Transverse colon (tissue), 4 donors: ENCODE measurements at regions not wholly inside any gene's neighbourhood (a gene's known extent, or its start where the extent isn't known, plus 50 kb on each side); places are given as distances from the start of the nearest gene placed in this dataset.

Experiments
- DNase-seq: peaks from one replicate; pipeline ENCODE4 v3.0.0-alpha.2; 2019
- H3K27ac ChIP-seq, 4 donors: fragments of 200-600 bp; sonication (generic); 2 replicates each; pipeline ENCODE4 v1.5.1; 2016 to 2018; ENCODE audit warnings: inconsistent platforms in 4 of 4
- H3K27me3 ChIP-seq: fragments of 200-600 bp; sonication (generic); 2 replicates; pipeline ENCODE4 v1.5.1; 2017; ENCODE audit warnings: inconsistent platforms
- H3K36me3 ChIP-seq, 4 donors: fragments of 200-600 bp; sonication (generic); 2 replicates each; pipeline ENCODE4 v1.5.1; 2017 to 2019; ENCODE audit warnings: inconsistent platforms in 4 of 4
- H3K4me1 ChIP-seq, 4 donors: fragments of 200-600 bp; sonication (generic); 2 replicates each; pipeline ENCODE4 v1.5.1; 2017 to 2020; ENCODE audit warnings: inconsistent platforms in 4 of 4
- H3K4me3 ChIP-seq, 4 donors: fragments of 200-600 bp; sonication (generic); 1 replicate in 1 of 4; 2 replicates in 3 of 4; pipeline versions ENCODE4 v1.5.1 to v1.6.1; 2017 to 2019; ENCODE audit warnings: inconsistent platforms in 4 of 4
- H3K9me3 ChIP-seq, 2 donors: fragments of 200-600 bp; sonication (generic); 2 replicates each; pipeline ENCODE4 v1.5.1; 2017 to 2019; ENCODE audit warnings: inconsistent platforms in 2 of 2
- EP300 ChIP-seq: sonication (generic); formaldehyde crosslinking; IDR thresholded peaks from one replicate; pipeline ENCODE4 v1.6.1; 2017; ENCODE audit warnings: antibody characterized with exemption, low read depth
- POLR2A ChIP-seq: fragments of 450-650 bp; IDR thresholded peaks from one replicate; pipeline ENCODE4 v1.6.1; 2016; ENCODE audit warnings: antibody characterized with exemption, mild to moderate bottlenecking, moderate library complexity
- POLR2AphosphoS5 ChIP-seq, 3 donors: sonication (generic); formaldehyde crosslinking; IDR thresholded peaks; one replicate each; pipeline ENCODE4 v1.6.1; 2016; ENCODE audit warnings: antibody characterized with exemption in 3 of 3
- WGBS, 2 donors: methylation state at CpG; one replicate each; pipeline ENCODE4 v1.1.5; 2018; ENCODE audit warnings: low coverage in 1 of 2; 5-methylcytosine and 5-hydroxymethylcytosine counted together
- in situ Hi-C, 4 donors: fragments of 200-750 bp; cut with MboI; loops; one replicate each; pipeline versions ENCODE4 v1.15.0 to v1.15.1; 2017; ENCODE audit warnings: low sequenced_read_pairs in 3 of 4, low pct_ligation_motif_present in 1 of 4, low pct_unique_long_range_greater_than_20kb in 1 of 4
- intact Hi-C: fragments of 100-400 bp; cut with DNase I; formaldehyde crosslinking; loops from one replicate; pipeline ENCODE4 v1.15.1; 2023; ENCODE audit warnings: low total_unique reads
- TF ChIP-seq, protein P1 (sequence below), 5 experiments: fragments of 200-600 bp in 3 of 5; fragments of 450-650 bp in 2 of 5; sonication (generic) in 3 of 5; IDR thresholded peaks; 1 replicate in 2 of 5; 2 replicates in 3 of 5; pipeline ENCODE4 v1.5.1; 2016 to 2017; ENCODE audit warnings: antibody characterized with exemption in 5 of 5, inconsistent platforms in 3 of 5, mild to moderate bottlenecking in 2 of 5, moderate library complexity in 1 of 5

DNA sequence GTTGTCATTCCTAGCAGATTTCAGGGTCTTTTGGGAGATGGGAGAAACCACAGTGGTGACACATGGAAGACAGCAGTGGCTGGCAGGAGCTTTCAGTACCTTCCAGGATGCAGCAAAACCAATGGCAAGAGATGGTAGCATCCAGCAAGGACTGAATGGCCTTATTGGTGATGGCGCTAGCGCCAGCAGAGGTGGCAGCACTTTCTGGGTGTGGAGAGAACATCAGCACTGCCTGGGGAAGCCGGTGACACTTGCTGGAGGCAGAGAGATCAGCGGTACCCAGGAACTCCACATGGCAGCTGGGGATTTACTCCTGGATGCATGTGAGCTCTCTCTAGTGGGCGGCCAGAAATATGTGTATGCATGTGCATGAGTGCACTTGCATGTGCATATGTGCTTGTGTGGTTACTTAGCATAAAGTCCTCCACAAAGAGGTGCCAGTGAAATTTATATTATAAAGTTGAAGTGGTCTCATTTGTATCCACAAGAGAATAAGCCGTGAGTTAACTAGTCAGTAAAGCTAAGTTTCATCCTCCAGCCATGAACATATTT is 364.7 kb downstream of the LMX1A start:
- H3K27me3 ChIP-seq, result no peaks in the 10 kb centered on the region
- no peak overlapping the region for H3K4me3 ChIP-seq

DNA sequence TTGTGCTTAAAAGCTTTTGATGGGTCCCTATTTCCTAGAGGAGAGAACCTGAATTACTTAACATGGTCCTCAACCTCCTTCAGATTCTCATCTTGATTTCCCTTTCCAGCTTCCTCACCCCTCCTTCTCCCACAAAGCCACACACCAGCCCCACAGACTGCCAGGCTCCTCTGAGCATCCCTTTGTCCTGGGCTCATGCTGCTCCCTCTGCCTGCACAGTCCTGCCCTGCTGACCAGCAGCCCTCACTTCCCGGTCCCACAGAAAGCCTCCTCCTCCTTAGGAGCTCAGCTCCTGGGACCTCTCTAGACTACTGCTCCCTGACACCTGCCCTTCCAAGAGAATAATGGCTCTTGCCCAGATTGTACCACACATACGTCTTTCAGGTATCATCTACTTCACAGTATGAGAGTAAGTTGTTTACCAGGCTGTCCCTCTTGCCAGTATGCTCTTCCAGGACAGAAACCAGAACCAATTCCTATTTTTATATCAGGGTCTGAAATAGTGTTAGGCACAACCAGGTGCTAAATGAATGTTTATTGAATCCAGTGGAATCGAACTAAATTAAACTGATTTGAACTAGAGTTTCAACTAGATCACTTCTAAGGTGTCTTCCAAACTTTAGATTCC is 373.4 kb downstream of the LMX1A start:
- intact Hi-C loops (no loop called here), in situ Hi-C loops (no loop called here)
- no peak overlapping the region for H3K4me3 ChIP-seq
- no peaks in the 10 kb centered on the region for H3K9me3 ChIP-seq
- no peak for TF ChIP-seq EP300
- H3K4me1 ChIP-seq, result peaks cover 0 to 6% (median 0%) of the 10 kb centered on the region in 4 donors
- H3K27ac ChIP-seq, result no peak overlapping the region
- H3K36me3 ChIP-seq, result no peaks in the 10 kb centered on the region
- no peak for DNase-seq
- WGBS, 2 donors, result 56 to 75% methylated on average over 1 to 3 of the region's 3 CpGs
- H3K27me3 ChIP-seq, result no peaks in the 10 kb centered on the region

More for the DNA sequence above, 364.7 kb downstream of the LMX1A start:
- TF ChIP-seq POLR2A (no peak), POLR2AphosphoS5 (IDR thresholded peaks at IDR 0.05) (no peak), EP300 (no peak)
- TF ChIP-seq, protein P1, sequence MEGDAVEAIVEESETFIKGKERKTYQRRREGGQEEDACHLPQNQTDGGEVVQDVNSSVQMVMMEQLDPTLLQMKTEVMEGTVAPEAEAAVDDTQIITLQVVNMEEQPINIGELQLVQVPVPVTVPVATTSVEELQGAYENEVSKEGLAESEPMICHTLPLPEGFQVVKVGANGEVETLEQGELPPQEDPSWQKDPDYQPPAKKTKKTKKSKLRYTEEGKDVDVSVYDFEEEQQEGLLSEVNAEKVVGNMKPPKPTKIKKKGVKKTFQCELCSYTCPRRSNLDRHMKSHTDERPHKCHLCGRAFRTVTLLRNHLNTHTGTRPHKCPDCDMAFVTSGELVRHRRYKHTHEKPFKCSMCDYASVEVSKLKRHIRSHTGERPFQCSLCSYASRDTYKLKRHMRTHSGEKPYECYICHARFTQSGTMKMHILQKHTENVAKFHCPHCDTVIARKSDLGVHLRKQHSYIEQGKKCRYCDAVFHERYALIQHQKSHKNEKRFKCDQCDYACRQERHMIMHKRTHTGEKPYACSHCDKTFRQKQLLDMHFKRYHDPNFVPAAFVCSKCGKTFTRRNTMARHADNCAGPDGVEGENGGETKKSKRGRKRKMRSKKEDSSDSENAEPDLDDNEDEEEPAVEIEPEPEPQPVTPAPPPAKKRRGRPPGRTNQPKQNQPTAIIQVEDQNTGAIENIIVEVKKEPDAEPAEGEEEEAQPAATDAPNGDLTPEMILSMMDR (IDR thresholded peaks at IDR 0.05), result no peak
- no peaks in the 10 kb centered on the region for H3K4me1 ChIP-seq
- DNase-seq, result no peak
- intact Hi-C loops (no loop called here), in situ Hi-C loops (no loop called here)
- H3K9me3 ChIP-seq, result no peaks in the 10 kb centered on the region
- H3K36me3 ChIP-seq, result no peaks in the 10 kb centered on the region
- WGBS, 2 donors, result 89 to 92% methylated on average over 3 to 6 of the region's 6 CpGs
- no peak overlapping the region for H3K27ac ChIP-seq

DNA sequence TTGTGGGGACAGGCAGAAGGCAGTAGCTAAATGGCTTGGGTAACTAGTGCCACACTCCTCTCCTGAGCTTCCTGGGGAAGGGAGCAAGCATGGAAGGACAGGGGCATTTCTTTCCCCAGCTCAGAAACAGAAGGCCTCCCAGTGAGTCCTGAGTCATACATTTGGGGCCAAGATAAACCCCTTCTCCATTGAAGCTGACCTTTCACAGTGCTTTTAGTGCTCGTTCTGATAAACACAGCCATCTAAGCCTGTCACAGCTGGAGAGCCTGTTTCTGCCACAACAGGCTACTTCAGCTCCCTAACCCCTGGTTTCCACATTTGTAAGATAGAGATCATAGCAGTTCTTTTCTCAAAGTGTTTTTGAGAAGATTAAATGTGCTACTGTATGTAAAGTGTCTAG is 374.0 kb downstream of the LMX1A start:
- in situ Hi-C loops, result no loop called here
- Histone ChIP-seq H3K27me3 (no peaks in the 10 kb centered on the region), H3K9me3 (no peaks in the 10 kb centered on the region), H3K27ac (no peak overlapping the region), H3K4me1 (peaks cover 0 to 6% (median 0%) of the 10 kb centered on the region in 4 donors), H3K36me3 (no peaks in the 10 kb centered on the region), H3K4me3 (no peak overlapping the region)
- 29% methylated on average over 1 of the region's 1 CpG; no CpG with 5 or more reads in 1 of the 2 donors for WGBS, 2 donors
- TF ChIP-seq POLR2AphosphoS5 (IDR thresholded peaks at IDR 0.05), result no peak
- intact Hi-C loops, result no loop called here
- DNase-seq, result no peak

DNA sequence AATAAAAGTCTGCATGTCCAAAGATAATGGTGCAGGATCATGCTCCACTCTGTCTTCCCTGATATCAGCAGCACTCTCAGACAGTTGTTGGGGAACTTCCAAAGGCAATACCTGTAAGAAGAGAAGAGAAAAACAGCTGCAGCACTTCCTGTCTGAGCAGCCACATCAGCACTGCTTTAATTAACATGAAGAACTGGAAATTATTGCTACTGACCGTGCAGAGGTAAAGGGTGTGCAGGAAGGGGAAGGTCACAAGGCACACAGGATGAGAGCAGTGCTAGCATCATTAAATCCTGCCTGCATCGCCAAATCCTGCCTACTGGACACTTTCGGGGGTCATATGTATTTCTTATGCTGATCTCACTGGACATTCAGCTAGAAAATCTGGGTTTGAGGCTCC is 379.0 kb downstream of the LMX1A start:
- 66% methylated on average over 3 of the region's 3 CpGs; no CpG with 5 or more reads in 1 of the 2 donors for WGBS, 2 donors
- in situ Hi-C loops (no loop called here), intact Hi-C loops (no loop called here)

DNA sequence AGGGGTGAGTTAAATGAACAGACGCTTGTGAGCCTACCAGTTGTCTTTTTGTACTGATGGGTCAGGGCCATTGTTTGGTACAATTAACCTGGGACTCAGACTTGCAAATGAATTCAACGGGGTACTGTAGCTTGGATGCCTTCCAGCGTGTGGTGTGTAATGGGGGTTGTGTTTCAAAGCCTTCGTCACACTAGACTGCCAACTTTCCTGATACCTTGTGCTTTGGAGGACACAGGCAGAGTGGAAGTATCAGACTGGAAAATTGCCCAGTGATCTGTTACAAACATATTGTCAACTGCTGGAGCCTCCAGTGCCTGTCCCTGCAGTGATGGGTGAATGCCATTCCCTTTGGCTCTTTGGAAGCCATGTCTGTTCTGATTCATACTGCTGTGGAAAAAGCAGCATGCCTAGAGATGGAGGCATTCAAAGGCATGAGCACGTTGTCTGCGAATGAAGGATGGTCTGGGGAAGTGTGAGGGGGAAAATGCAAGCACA is 384.5 kb downstream of the LMX1A start:
- intact Hi-C loops, result no loop called here
- TF ChIP-seq, protein P1 (IDR thresholded peaks at IDR 0.05), result no peak
- TF ChIP-seq POLR2A, result no peak
- DNase-seq, result no peak
- H3K4me3 ChIP-seq, result no peak overlapping the region
- WGBS, 2 donors, result 80 to 86% methylated on average over 1 to 6 of the region's 6 CpGs
- in situ Hi-C loops, result no loop called here
- H3K27ac ChIP-seq, result no peak overlapping the region
- no peaks in the 10 kb centered on the region for H3K27me3 ChIP-seq
- H3K9me3 ChIP-seq, result no peaks in the 10 kb centered on the region
- no peaks in the 10 kb centered on the region for H3K4me1 ChIP-seq
- H3K36me3 ChIP-seq, result no peaks in the 10 kb centered on the region

More for the DNA sequence above, 379.0 kb downstream of the LMX1A start:
- H3K36me3 ChIP-seq, result no peaks in the 10 kb centered on the region
- no peaks in the 10 kb centered on the region for H3K4me1 ChIP-seq
- H3K4me3 ChIP-seq, result no peak overlapping the region
- no peaks in the 10 kb centered on the region for H3K9me3 ChIP-seq
- H3K27ac ChIP-seq, result no peak overlapping the region
- no peak for DNase-seq
- TF ChIP-seq POLR2AphosphoS5 (IDR thresholded peaks at IDR 0.05), result no peak
- TF ChIP-seq, protein P1 (IDR thresholded peaks at IDR 0.05), result no peak
- no peak for TF ChIP-seq POLR2A
- no peak for TF ChIP-seq EP300
- no peaks in the 10 kb centered on the region for H3K27me3 ChIP-seq
